HepG2 (cell line): ENCODE measurements at regions not wholly inside any gene's neighbourhood (a gene's known extent, or its start where the extent isn't known, plus 50 kb on each side); places are given as distances from the start of the nearest gene placed in this dataset.

Experiments used
- ATAC-seq: fragments of 200-7000 bp; cut with Tn5 transposase; 3 replicates; pipeline ENCODE4 v1.9.1; 2020; ENCODE audit warnings: mild to moderate bottlenecking, moderate library complexity
- BruUV-seq: library from RNA; stranded (reverse); fragments of 400-500 nt; replicated peaks from 2 replicates; lab custom pipeline; 2021; lab: Mats Ljungman, UMichigan
- CTCF ChIA-PET: fragments of 300-600 bp; formaldehyde crosslinking; extraction: SDS; loops from one replicate; lab custom pipeline; 2021; ENCODE audit warnings: low total read pairs, inconsistent platforms, low intra/inter-chr PET ratio; lab: Yijun Ruan, JAX
- POLR2A ChIA-PET: fragments of 350-600 bp; sonication (Branson Sonifier 250); formaldehyde crosslinking; loops from one replicate; lab custom pipeline; 2020; ENCODE audit warnings: antibody characterized with exemption, inconsistent platforms; lab: Yijun Ruan, JAX
- DNase-seq: peaks from one replicate; pipeline ENCODE4 v3.0.0-alpha.2; 2015; ENCODE audit warnings: low spot score
- FAIRE-seq: peaks from 3 replicates; lab custom pipeline; 2011; peaks lifted over from hg19 to GRCh38; lab: Jason Lieb, UNC
- H2AFZ ChIP-seq: one replicate; pipeline ENCODE4 v1.6.1; 2011; ENCODE audit warnings: low read length, inconsistent platforms
- H3K27ac ChIP-seq: fragments of 300-600 bp; 3 replicates; pipeline ENCODE4 v1.8.0; 2011; ENCODE audit warnings: mixed run types, mild to moderate bottlenecking, mixed read lengths, low read length, inconsistent platforms; ENCODE audit not compliant: insufficient read depth; ENCODE audit errors: extremely low read length
- H3K27me3 ChIP-seq, 2 experiments: fragments of 200-600 bp in 1 of 2; 2 replicates in 1 of 2; 3 replicates in 1 of 2; pipeline versions ENCODE4 v1.6.0 to v1.8.0; 2011; ENCODE audit warnings: low read length in 2 of 2, mild to moderate bottlenecking in 2 of 2, moderate library complexity in 2 of 2, inconsistent platforms in 1 of 2; ENCODE audit not compliant: insufficient read depth in 2 of 2, control insufficient read depth in 1 of 2
- H3K36me3 ChIP-seq, 2 experiments: fragments of 200-600 bp in 1 of 2; replicated peaks in 1 of 2; 2 replicates in 1 of 2; 3 replicates in 1 of 2; pipeline versions ENCODE4 v1.5.1 to v1.8.0; 2011; ENCODE audit warnings: low read length in 2 of 2, inconsistent platforms in 1 of 2; ENCODE audit not compliant: insufficient read depth in 2 of 2, control insufficient read depth in 1 of 2
- H3K4me1 ChIP-seq: 2 replicates; pipeline ENCODE4 v1.5.1; 2012; ENCODE audit warnings: low read length, inconsistent platforms; ENCODE audit not compliant: insufficient read depth
- H3K4me2 ChIP-seq: 2 replicates; pipeline ENCODE4 v1.6.0; 2011; ENCODE audit warnings: low read depth, low read length, inconsistent platforms
- H3K4me3 ChIP-seq, 3 experiments: fragments of 200-600 bp in 1 of 3; sonication (generic), shearing (Covaris generic) in 1 of 3; replicated peaks in 1 of 3; 2 replicates each; pipeline ENCODE4 v1.5.1; 2011 to 2016; ENCODE audit warnings: low read length in 3 of 3, inconsistent platforms in 2 of 3, low read depth in 2 of 3, mild to moderate bottlenecking in 2 of 3, control low read depth in 1 of 3, mixed read lengths in 1 of 3; ENCODE audit not compliant: insufficient read depth in 1 of 3
- H3K79me2 ChIP-seq: one replicate; pipeline ENCODE4 v1.6.1; 2011; ENCODE audit warnings: low read length, inconsistent platforms; ENCODE audit not compliant: insufficient read depth
- H3K9ac ChIP-seq: 2 replicates; pipeline ENCODE4 v1.6.0; 2011; ENCODE audit warnings: mild to moderate bottlenecking, low read depth, low read length, inconsistent platforms; ENCODE audit not compliant: insufficient read depth
- H3K9me3 ChIP-seq: 2 replicates; pipeline ENCODE4 v1.5.1; 2012; ENCODE audit warnings: mild to moderate bottlenecking, low read length
- H4K20me1 ChIP-seq: 2 replicates; pipeline ENCODE4 v1.6.0; 2011; ENCODE audit warnings: inconsistent platforms, mild to moderate bottlenecking, low read length, moderate library complexity; ENCODE audit not compliant: insufficient read depth
- ATF7 ChIP-seq, 2 experiments: fragments of 450-650 bp in 1 of 2; sonication (generic) in 1 of 2; formaldehyde crosslinking in 1 of 2; IDR thresholded peaks; 2 replicates each; pipeline versions ENCODE4 v1.4.0 to v1.6.1; 2016 to 2020; ENCODE audit warnings: antibody characterized with exemption in 1 of 2, mild to moderate bottlenecking in 1 of 2, missing genetic modification reagents in 1 of 2
- BATF2 ChIP-seq: sonication (generic); formaldehyde crosslinking; IDR thresholded peaks from 2 replicates; pipeline ENCODE4 v1.8.0; 2022; ENCODE audit warnings: mild to moderate bottlenecking, missing genetic modification reagents, moderate library complexity
- FOXC1 ChIP-seq: sonication (generic); formaldehyde crosslinking; IDR thresholded peaks from 2 replicates; pipeline ENCODE4 v1.8.0; 2022; ENCODE audit warnings: mild to moderate bottlenecking, missing genetic modification reagents, borderline replicate concordance
- KLF12 ChIP-seq: sonication (generic); formaldehyde crosslinking; IDR thresholded peaks from 2 replicates; pipeline ENCODE4 v1.4.0; 2020; ENCODE audit warnings: missing genetic modification reagents, borderline replicate concordance
- KLF9 ChIP-seq: IDR thresholded peaks from 2 replicates; pipeline ENCODE4 v1.6.1; 2016; ENCODE audit warnings: low read depth
- MAFK ChIP-seq, 2 experiments: IDR thresholded peaks in 1 of 2; conservative IDR thresholded peaks in 1 of 2; 2 replicates each; pipeline ENCODE4 v1.6.1; 2011; ENCODE audit warnings: improper control_type of control experiment in 2 of 2, low read length in 2 of 2
- RFX1 ChIP-seq: fragments of 450-650 bp; IDR thresholded peaks from 2 replicates; pipeline ENCODE4 v1.6.1; 2017
- SMAD1 ChIP-seq: sonication (generic); formaldehyde crosslinking; IDR thresholded peaks from 2 replicates; pipeline ENCODE4 v1.4.0; 2020; ENCODE audit warnings: missing genetic modification reagents, low read depth, mild to moderate bottlenecking, borderline replicate concordance
- SP2 ChIP-seq: sonication (generic); formaldehyde crosslinking; IDR thresholded peaks from 2 replicates; pipeline ENCODE4 v1.5.1; 2020; ENCODE audit warnings: mild to moderate bottlenecking, missing genetic modification reagents
- ZBTB44 ChIP-seq: sonication (generic); formaldehyde crosslinking; IDR thresholded peaks from 2 replicates; pipeline ENCODE4 v1.4.0; 2020; ENCODE audit warnings: missing genetic modification reagents
- ZBTB8A ChIP-seq: sonication (generic); formaldehyde crosslinking; IDR thresholded peaks from 2 replicates; pipeline ENCODE4 v1.4.0; 2020; ENCODE audit warnings: mild to moderate bottlenecking, low read depth, missing genetic modification reagents, borderline replicate concordance
- ZNF652 ChIP-seq: IDR thresholded peaks from 2 replicates; pipeline ENCODE4 v1.6.1; 2016; ENCODE audit warnings: low read depth, borderline replicate concordance
- ZNF747 ChIP-seq: sonication (generic); formaldehyde crosslinking; IDR thresholded peaks from 2 replicates; pipeline ENCODE4 v1.8.1; 2023; ENCODE audit warnings: missing genetic modification reagents, mild to moderate bottlenecking, borderline replicate concordance
- WGBS: methylation state at CpG from one replicate; pipeline ENCODE4 v1.1.6; 2017; ENCODE audit warnings: low lambda C conversion rate; 5-methylcytosine and 5-hydroxymethylcytosine counted together
- in situ Hi-C: cut with HindIII; loops from 2 replicates; pipeline ENCODE4 v1.10.0; 2017; ENCODE audit warnings: low pct_unique_long_range_greater_than_20kb; ENCODE audit not compliant: extremely low pct_ligation_motif_present
- intact Hi-C: fragments of 100-400 bp; cut with micrococcal nuclease; formaldehyde crosslinking; loops from one replicate; pipeline ENCODE4 v1.10.0; 2022; ENCODE audit not compliant: unreplicated experiment

- no peaks in the 10 kb centered on the region for H3K4me1 ChIP-seq
- H4K20me1 ChIP-seq: no peaks in the 10 kb centered on the region
- H2AFZ ChIP-seq: no peak overlapping the region
- TF ChIP-seq FOXC1 (CRISPR knock-in tag) (no peak), BATF2 (no peak), MAFK (conservative IDR thresholded peaks at IDR 0.05 in 1 of 2, IDR thresholded peaks at IDR 0.05 in 1 of 2; ENCODE audit: low read length in 2 of 2) (0 out of 4 replicates have a peak, but pooled peaks have one; percentile 9 to 19), RFX1 (no peak), KLF12 (CRISPR knock-in tag) (no peak), ZBTB44 (CRISPR knock-in tag) (no peak)
- BruUV-seq: no TSS peak
- CTCF ChIA-PET: no interaction called here
- no peak for ATAC-seq
- no peak overlapping the region for H3K27ac ChIP-seq
- DNase-seq: no peak
- H3K36me3 ChIP-seq: no peaks in the 10 kb centered on the region
- POLR2A ChIA-PET: no interaction called here
- H3K4me2 ChIP-seq: no peak overlapping the region
- intact Hi-C loops (no loop called here), in situ Hi-C loops (no loop called here)
- H3K9me3 ChIP-seq: no peaks in the 10 kb centered on the region
- H3K27me3 ChIP-seq: peaks cover 1 to 26% of the 10 kb centered on the region in 2 experiments; a peak in 3 of 5 replicates
- FAIRE-seq: no peak
- no peak overlapping the region for H3K4me3 ChIP-seq
- H3K79me2 ChIP-seq: no peaks in the 10 kb centered on the region
- H3K9ac ChIP-seq: no peak overlapping the region
- 33% methylated on average over 1 of the region's 2 CpGs for WGBS
These were observed 173.6 kb upstream of the CSF3R start for GRCh38 chr1:36656271-36656670.

- no peaks in the 10 kb centered on the region for H3K4me1 ChIP-seq
- H3K9ac ChIP-seq: no peak overlapping the region
- no TSS peak for BruUV-seq
- no peak for TF ChIP-seq ATF7 (IDR thresholded peaks at IDR 0.05)
- TF ChIP-seq ATF7 (CRISPR knock-in tag; IDR thresholded peaks at IDR 0.05): no peak
- TF ChIP-seq SP2 (CRISPR knock-in tag): no peak
- TF ChIP-seq KLF9 (CRISPR knock-in tag): no peak
- no peak for TF ChIP-seq ZNF747 (CRISPR knock-in tag)
- no peak for TF ChIP-seq ZBTB8A (CRISPR knock-in tag)
- TF ChIP-seq ZNF652 (CRISPR knock-in tag): no peak
- TF ChIP-seq SMAD1 (CRISPR knock-in tag): no peak
- H4K20me1 ChIP-seq: no peaks in the 10 kb centered on the region
- H3K79me2 ChIP-seq: no peaks in the 10 kb centered on the region
- H3K4me3 ChIP-seq: no peak overlapping the region
- H3K4me2 ChIP-seq: no peak overlapping the region
- ChIA-PET POLR2A (no interaction called here), CTCF (no interaction called here)
- intact Hi-C loops (no loop called here), in situ Hi-C loops (no loop called here)
- no peaks in the 10 kb centered on the region for H3K9me3 ChIP-seq
- no peak for ATAC-seq
- peaks cover 1 to 25% of the 10 kb centered on the region in 2 experiments; a peak in 3 of 5 replicates for H3K27me3 ChIP-seq
- no peak for FAIRE-seq
- no peak overlapping the region for H3K27ac ChIP-seq
- no peaks in the 10 kb centered on the region for H3K36me3 ChIP-seq
- 3% methylated on average over 4 of the region's 4 CpGs for WGBS
- H2AFZ ChIP-seq: no peak overlapping the region
- DNase-seq: no peak
These were observed 171.9 kb upstream of the CSF3R start for GRCh38 chr1:36654586-36654985.
